CD14-positive monocyte (primary cell): ENCODE measurements at regions not wholly inside any gene's neighbourhood (a gene's known extent, or its start where the extent isn't known, plus 50 kb on each side); places are given as distances from the start of the nearest gene placed in this dataset.
"Not testable (repeated sequence)": the region's sequence is repeated elsewhere in the genome, so short reads cannot be mapped to it uniquely, and the experiment has no call there.

Source experiments
- DNase-seq, 3 donors: peaks; one replicate each; pipeline ENCODE4 v3.0.0-alpha.2; 2011 to 2022
- H2AFZ ChIP-seq: 2 replicates; pipeline ENCODE4 v1.6.0; 2012; ENCODE audit warnings: mild to moderate bottlenecking, low read depth, low read length, inconsistent platforms; ENCODE audit not compliant: insufficient read depth, poor library complexity, severe bottlenecking
- H3K27ac ChIP-seq, 2 donors: 1 replicate in 1 of 2; 2 replicates in 1 of 2; pipeline ENCODE4 v1.5.1; 2012 to 2013; ENCODE audit warnings: low read length in 2 of 2, control low read depth in 1 of 2, inconsistent platforms in 1 of 2, low read depth in 1 of 2, mild to moderate bottlenecking in 1 of 2
- H3K27me3 ChIP-seq, 2 donors: one replicate each; pipeline versions ENCODE4 v1.6.0 to v1.6.1; 2011 to 2013; ENCODE audit warnings: low read length in 2 of 2; ENCODE audit not compliant: control insufficient read depth in 2 of 2, insufficient read depth in 2 of 2
- H3K36me3 ChIP-seq, 2 donors: replicated peaks in 1 of 2; 1 replicate in 1 of 2; 2 replicates in 1 of 2; pipeline versions ENCODE4 v1.5.1 to v1.6.1; 2012 to 2013; ENCODE audit warnings: low read length in 2 of 2, control low read depth in 1 of 2, inconsistent platforms in 1 of 2, mild to moderate bottlenecking in 1 of 2; ENCODE audit not compliant: insufficient read depth in 2 of 2, control insufficient read depth in 1 of 2
- H3K4me1 ChIP-seq, 2 donors: 1 replicate in 1 of 2; 2 replicates in 1 of 2; pipeline versions ENCODE4 v1.5.1 to v1.6.1; 2012 to 2013; ENCODE audit warnings: low read length in 2 of 2, control low read depth in 1 of 2, inconsistent platforms in 1 of 2, mild to moderate bottlenecking in 1 of 2, moderate library complexity in 1 of 2; ENCODE audit not compliant: insufficient read depth in 2 of 2, control insufficient read depth in 1 of 2
- H3K4me2 ChIP-seq: replicated peaks from 2 replicates; pipeline ENCODE3; 2012; ENCODE audit warnings: low read length, moderate library complexity, mild to moderate bottlenecking; ENCODE audit not compliant: poor library complexity, severe bottlenecking; ENCODE audit errors: extremely low read depth
- H3K4me3 ChIP-seq, 3 experiments: fragments of 200-600 bp in 1 of 3; sonication (generic) in 1 of 3; replicated peaks in 1 of 3; 1 replicate in 2 of 3; 2 replicates in 1 of 3; pipeline ENCODE4 v1.5.1; 2011 to 2013; ENCODE audit warnings: low read length in 3 of 3, mild to moderate bottlenecking in 3 of 3, control low read depth in 2 of 3, low read depth in 2 of 3, inconsistent platforms in 1 of 3, moderate library complexity in 1 of 3
- H3K79me2 ChIP-seq: 2 replicates; pipeline ENCODE4 v1.6.0; 2012; ENCODE audit warnings: mild to moderate bottlenecking, control low read depth, inconsistent platforms, low read length, moderate library complexity; ENCODE audit not compliant: insufficient read depth
- H3K9ac ChIP-seq: 2 replicates; pipeline ENCODE4 v1.6.0; 2017; ENCODE audit warnings: low read length, mild to moderate bottlenecking; ENCODE audit not compliant: insufficient read depth, poor library complexity, severe bottlenecking
- H3K9me3 ChIP-seq, 2 donors: replicated peaks in 1 of 2; 1 replicate in 1 of 2; 2 replicates in 1 of 2; pipeline versions ENCODE4 v1.5.1 to v1.6.1; 2012 to 2013; ENCODE audit warnings: low read length in 2 of 2, control low read depth in 1 of 2; ENCODE audit not compliant: control insufficient read depth in 1 of 2, insufficient read depth in 1 of 2
- H4K20me1 ChIP-seq: 2 replicates; pipeline ENCODE4 v1.6.0; 2012; ENCODE audit warnings: mild to moderate bottlenecking, low read length, control low read depth, moderate library complexity; ENCODE audit not compliant: insufficient read depth
- H3K27ac Mint-ChIP-seq, 7 donors: one replicate each; pipeline ENCODE4 v1.8.0; 2020; ENCODE audit warnings: mild to moderate bottlenecking in 7 of 7, mixed read lengths in 7 of 7, moderate library complexity in 6 of 7, inconsistent platforms in 2 of 7
- H3K27me3 Mint-ChIP-seq, 3 donors: one replicate each; pipeline ENCODE4 v1.8.0; 2021 to 2022; ENCODE audit warnings: low read depth in 3 of 3, mild to moderate bottlenecking in 3 of 3, mixed read lengths in 3 of 3, moderate library complexity in 3 of 3, inconsistent platforms in 1 of 3
- H3K36me3 Mint-ChIP-seq, 2 donors: one replicate each; pipeline ENCODE4 v1.8.0; 2020; ENCODE audit warnings: mixed read lengths in 2 of 2, inconsistent platforms in 1 of 2, mild to moderate bottlenecking in 1 of 2
- H3K4me1 Mint-ChIP-seq: one replicate; pipeline ENCODE4 v1.8.0; 2020; ENCODE audit warnings: mild to moderate bottlenecking, mixed read lengths
- H3K4me3 Mint-ChIP-seq, 2 donors: one replicate each; pipeline ENCODE4 v1.8.0; 2020; ENCODE audit warnings: mild to moderate bottlenecking in 2 of 2, mixed read lengths in 2 of 2, moderate library complexity in 1 of 2
- H3K9me3 Mint-ChIP-seq, 7 donors: one replicate each; pipeline ENCODE4 v1.8.0; 2020 to 2022; ENCODE audit warnings: mixed read lengths in 7 of 7, mild to moderate bottlenecking in 6 of 7, moderate library complexity in 6 of 7, inconsistent platforms in 2 of 7
- CTCF ChIP-seq: fragments of 200-600 bp; IDR thresholded peaks from one replicate; pipeline ENCODE4 v1.8.0; 2022; ENCODE audit warnings: antibody characterized with exemption, mild to moderate bottlenecking
- WGBS: methylation state at CpG from one replicate; pipeline ENCODE4 v1.1.5; 2013; ENCODE audit warnings: missing lambda C conversion rate; ENCODE audit not compliant: insufficient coverage; 5-methylcytosine and 5-hydroxymethylcytosine counted together
- intact Hi-C, 2 donors: fragments of 100-400 bp; cut with micrococcal nuclease; formaldehyde crosslinking; loops; one replicate each; pipeline versions ENCODE4 v1.15.0 to v1.15.1; 2023

GRCh38 chr6:3529721-3530120 is 72.9 kb upstream of the SLC22A23 start:
- Histone ChIP-seq H4K20me1 (no peaks in the 10 kb centered on the region), H3K9me3 (no peaks in the 10 kb centered on the region), H3K79me2 (no peaks in the 10 kb centered on the region), H3K36me3 (no peaks in the 10 kb centered on the region), H3K4me2 (no peak overlapping the region), H3K4me1 (no peaks in the 10 kb centered on the region), H2AFZ (no peak overlapping the region), H3K4me3 (no peak overlapping the region), H3K27me3 (no peaks in the 10 kb centered on the region), H3K9ac (no peak overlapping the region), H3K27ac (no peak overlapping the region)
- H3K4me1 Mint-ChIP-seq, result no peaks in the 10 kb centered on the region
- intact Hi-C loops, result no loop called here
- H3K27ac Mint-ChIP-seq, result no peak overlapping the region
- no peaks in the 10 kb centered on the region for H3K36me3 Mint-ChIP-seq
- H3K9me3 Mint-ChIP-seq, result peaks cover 0 to 2% (median 0%) of the 10 kb centered on the region in 7 donors
- no peak for TF ChIP-seq CTCF
- WGBS, result 100% methylated on average over 2 of the region's 3 CpGs
- H3K4me3 Mint-ChIP-seq, result no peak overlapping the region
- H3K27me3 Mint-ChIP-seq, result peaks cover 0 to 12% (median 9%) of the 10 kb centered on the region in 3 donors
- no peak for DNase-seq

DNA sequence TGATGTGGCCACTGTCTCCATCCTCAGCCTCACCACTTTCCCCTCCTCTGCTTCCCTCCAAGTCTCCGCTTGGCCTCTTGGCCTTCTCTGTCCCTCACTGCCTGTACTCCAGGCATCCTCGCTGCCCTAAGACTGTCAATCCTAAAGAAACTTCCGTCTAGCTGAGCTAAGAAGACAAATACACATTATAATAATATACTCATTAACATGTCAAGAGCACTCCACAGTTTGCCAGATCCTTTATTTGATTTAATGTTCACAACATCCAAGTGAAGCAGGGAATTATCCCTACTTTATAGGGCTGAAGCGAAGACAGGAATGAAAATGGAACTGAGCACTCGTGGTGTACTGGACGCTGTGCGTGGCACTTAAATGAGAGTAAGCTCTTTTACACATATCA is 72.4 kb upstream of the SLC22A23 start:
- Mint-ChIP-seq H3K36me3 (no peaks in the 10 kb centered on the region), H3K27me3 (peaks cover 0 to 12% (median 9%) of the 10 kb centered on the region in 3 donors), H3K4me1 (no peaks in the 10 kb centered on the region), H3K9me3 (peaks cover 0 to 2% (median 0%) of the 10 kb centered on the region in 7 donors), H3K27ac (no peak overlapping the region), H3K4me3 (no peak overlapping the region)
- intact Hi-C loops, result no loop called here
- no peaks in the 10 kb centered on the region for H3K4me1 ChIP-seq
- H3K36me3 ChIP-seq, result no peaks in the 10 kb centered on the region
- no peaks in the 10 kb centered on the region for H3K27me3 ChIP-seq
- TF ChIP-seq CTCF, result no peak
- no peaks in the 10 kb centered on the region for H4K20me1 ChIP-seq
- no peaks in the 10 kb centered on the region for H3K79me2 ChIP-seq
- H3K4me2 ChIP-seq, result no peak overlapping the region
- no peak overlapping the region for H3K4me3 ChIP-seq
- H3K27ac ChIP-seq, result no peak overlapping the region
- H2AFZ ChIP-seq, result no peak overlapping the region
- H3K9me3 ChIP-seq, result no peaks in the 10 kb centered on the region
- DNase-seq, result no peak
- WGBS, result 100% methylated on average over 3 of the region's 7 CpGs
- H3K9ac ChIP-seq, result no peak overlapping the region

- WGBS, result no CpG with 5 or more reads among the region's 7 CpGs
- H3K27me3 ChIP-seq, H3K4me1 Mint-ChIP-seq, H3K9me3 Mint-ChIP-seq, H3K36me3 Mint-ChIP-seq, H3K9me3 ChIP-seq, H3K79me2 ChIP-seq, H3K36me3 ChIP-seq, H3K9ac ChIP-seq, H3K4me1 ChIP-seq, H3K27ac ChIP-seq, DNase-seq, H3K4me3 Mint-ChIP-seq, intact Hi-C loops, H3K27ac Mint-ChIP-seq, H3K4me3 ChIP-seq, H2AFZ ChIP-seq, H3K4me2 ChIP-seq, H4K20me1 ChIP-seq: not testable (repeated sequence)
- H3K27me3 Mint-ChIP-seq, result peaks cover 0 to 15% (median 9%) of the 10 kb centered on the region in 3 donors
Measured at GRCh38 chr6:3528081-3528671, 71.3 kb upstream of the SLC22A23 start.
